A549 (cell line): ENCODE measurements at regions not wholly inside any gene's neighbourhood (a gene's known extent, or its start where the extent isn't known, plus 50 kb on each side); places are given as distances from the start of the nearest gene placed in this dataset.

Source experiments
- ATAC-seq, 2 experiments: fragments of 200-7000 bp in 1 of 2; fragments of >200 bp in 1 of 2; cut with Nextera tagmentation in 1 of 2; cut with Tn5 transposase in 1 of 2; 3 replicates each; pipeline versions ENCODE4 v1.8.0 to v1.9.1; 2018 to 2020; ENCODE audit warnings: mild to moderate bottlenecking in 1 of 2, moderate library complexity in 1 of 2
- CTCF ChIA-PET: fragments of 300-600 bp; sonication (Branson Sonifier 250); formaldehyde crosslinking; extraction: SDS; loops from one replicate; lab custom pipeline; 2021; ENCODE audit warnings: antibody characterized with exemption, inconsistent platforms; lab: Yijun Ruan, JAX
- POLR2A ChIA-PET: fragments of 350-600 bp; formaldehyde crosslinking; extraction: SDS; loops from one replicate; lab custom pipeline; 2021; ENCODE audit warnings: antibody characterized with exemption, inconsistent platforms; lab: Yijun Ruan, JAX
- DNase-seq, 2 experiments: peaks; one replicate each; pipeline versions ENCODE4 v3.0.0 to v3.0.0-alpha.2; 2011 to 2016; ENCODE audit warnings: low read depth in 1 of 2, low spot score in 1 of 2
- FAIRE-seq: peaks from 2 replicates; lab custom pipeline; 2011; peaks lifted over from hg19 to GRCh38; lab: Jason Lieb, UNC
- H3K27ac ChIP-seq, 2 experiments: fragments of >200 bp; sonication (Bioruptor Twin); formaldehyde crosslinking; 3 replicates each; pipeline ENCODE4 v1.5.1; 2016 to 2017
- H3K4me1 ChIP-seq: fragments of >200 bp; sonication (Bioruptor Twin); formaldehyde crosslinking; 3 replicates; pipeline ENCODE4 v1.6.1; 2016
- H3K4me2 ChIP-seq: fragments of >200 bp; sonication (Bioruptor Twin); formaldehyde crosslinking; 3 replicates; pipeline ENCODE4 v1.6.1; 2016
- H3K4me3 ChIP-seq: fragments of >200 bp; sonication (Bioruptor Twin); formaldehyde crosslinking; 3 replicates; pipeline ENCODE4 v1.5.1; 2016
- H3K9me3 ChIP-seq: fragments of >200 bp; sonication (Bioruptor Twin); formaldehyde crosslinking; 3 replicates; pipeline ENCODE4 v1.6.1; 2016
- BHLHE40 ChIP-seq: IDR thresholded peaks from 2 replicates; pipeline ENCODE4 v1.6.1; 2012; ENCODE audit warnings: low read depth, low read length, inconsistent platforms
- CBX8 ChIP-seq: fragments of 200-600 bp; sonication (generic); IDR thresholded peaks from 2 replicates; pipeline ENCODE4 v1.6.1; 2016
- CEBPB ChIP-seq, 2 experiments: fragments of >200 bp in 1 of 2; sonication (Bioruptor Twin) in 1 of 2; formaldehyde crosslinking in 1 of 2; IDR thresholded peaks; 2 replicates each; pipeline ENCODE4 v1.6.1; 2012 to 2016
- CHD2 ChIP-seq: fragments of 150-350 bp; IDR thresholded peaks from 2 replicates; pipeline ENCODE4 v1.6.1; 2014; ENCODE audit warnings: low read length; ENCODE audit not compliant: partially characterized antibody
- EHF ChIP-seq: fragments of 250-450 bp; sonication (Bioruptor Pico); IDR thresholded peaks from 2 replicates; pipeline ENCODE4 v1.5.0; 2020; ENCODE audit warnings: mild to moderate bottlenecking
- EP300 ChIP-seq, 2 experiments: fragments of >200 bp; sonication (Bioruptor Twin); formaldehyde crosslinking; IDR thresholded peaks; 2 replicates in 1 of 2; 3 replicates in 1 of 2; pipeline ENCODE4 v1.6.1; 2016 to 2017
- FOXS1 ChIP-seq: fragments of 250-450 bp; sonication (Bioruptor Pico); IDR thresholded peaks from 2 replicates; pipeline ENCODE4 v1.5.0; 2020; ENCODE audit warnings: mild to moderate bottlenecking, moderate library complexity
- GATA3 ChIP-seq: IDR thresholded peaks from 2 replicates; pipeline ENCODE4 v1.6.1; 2012; ENCODE audit warnings: borderline replicate concordance
- HDAC2 ChIP-seq: fragments of 200-600 bp; sonication (generic); IDR thresholded peaks from 2 replicates; pipeline ENCODE4 v1.6.1; 2016
- HEYL ChIP-seq: fragments of 250-450 bp; sonication (Bioruptor Pico); IDR thresholded peaks from 2 replicates; pipeline ENCODE4 v1.8.0; 2021; ENCODE audit warnings: mild to moderate bottlenecking, moderate library complexity
- HOXA7 ChIP-seq: fragments of 250-450 bp; sonication (Bioruptor Pico); IDR thresholded peaks from 2 replicates; pipeline ENCODE4 v1.5.0; 2020; ENCODE audit warnings: mild to moderate bottlenecking, moderate library complexity
- HOXB13 ChIP-seq: fragments of 250-450 bp; sonication (Bioruptor Pico); IDR thresholded peaks from 2 replicates; pipeline ENCODE4 v1.5.0; 2020; ENCODE audit warnings: low read depth, mild to moderate bottlenecking, moderate library complexity
- HOXB5 ChIP-seq: fragments of 250-450 bp; sonication (Bioruptor Pico); IDR thresholded peaks from 2 replicates; pipeline ENCODE4 v1.5.0; 2020; ENCODE audit warnings: mild to moderate bottlenecking, moderate library complexity
- MAFK ChIP-seq: fragments of 450-650 bp; IDR thresholded peaks from 2 replicates; pipeline ENCODE4 v1.6.1; 2014; ENCODE audit not compliant: partially characterized antibody
- MYC ChIP-seq: IDR thresholded peaks from 2 replicates; pipeline ENCODE4 v1.6.1; 2012; ENCODE audit warnings: mild to moderate bottlenecking, inconsistent platforms, low read length, improper control_type of control experiment, borderline replicate concordance
- NPAS2 ChIP-seq: fragments of 250-450 bp; sonication (Bioruptor Pico); IDR thresholded peaks from 2 replicates; pipeline ENCODE4 v1.8.0; 2022; ENCODE audit warnings: mild to moderate bottlenecking, moderate library complexity, borderline replicate concordance
- NR3C1 ChIP-seq: fragments of >200 bp; sonication (Bioruptor Twin); formaldehyde crosslinking; IDR thresholded peaks from 3 replicates; pipeline ENCODE4 v1.6.1; 2017
- PHF8 ChIP-seq: fragments of 200-600 bp; sonication (generic); IDR thresholded peaks from 2 replicates; pipeline ENCODE4 v1.6.1; 2016; ENCODE audit warnings: low read depth, mild to moderate bottlenecking, antibody characterized with exemption, moderate library complexity, borderline replicate concordance
- POLR2AphosphoS2 ChIP-seq: conservative IDR thresholded peaks from 2 replicates; pipeline ENCODE4 v1.6.1; 2012; ENCODE audit warnings: low read length, improper control_type of control experiment, inconsistent platforms
- RCOR1 ChIP-seq: fragments of 150-350 bp; IDR thresholded peaks from 2 replicates; pipeline ENCODE4 v1.6.1; 2014; ENCODE audit warnings: antibody characterized with exemption, low read length, low read depth
- SREBF2 ChIP-seq: fragments of 450-650 bp; IDR thresholded peaks from 2 replicates; pipeline ENCODE4 v1.6.1; 2014; ENCODE audit warnings: mild to moderate bottlenecking, moderate library complexity
- ZFP36 ChIP-seq: fragments of 450-650 bp; IDR thresholded peaks from 2 replicates; pipeline ENCODE4 v1.6.1; 2014; ENCODE audit warnings: borderline replicate concordance; ENCODE audit not compliant: partially characterized antibody
- ZNF302 ChIP-seq: fragments of 250-450 bp; sonication (Bioruptor Pico); IDR thresholded peaks from 2 replicates; pipeline ENCODE4 v1.9.0; 2021; ENCODE audit warnings: inconsistent platforms, mild to moderate bottlenecking, moderate library complexity
- ZSCAN20 ChIP-seq: fragments of 250-450 bp; sonication (Bioruptor Pico); IDR thresholded peaks from 2 replicates; pipeline ENCODE4 v1.8.0; 2022; ENCODE audit warnings: mild to moderate bottlenecking, moderate library complexity
- WGBS: methylation state at CpG from one replicate; pipeline ENCODE4 v1.1.6; 2017; ENCODE audit errors: missing lambda C conversion rate; 5-methylcytosine and 5-hydroxymethylcytosine counted together
- TF ChIP-seq, protein P1 (sequence below): fragments of 250-450 bp; sonication (Bioruptor Pico); IDR thresholded peaks from 2 replicates; pipeline ENCODE4 v1.5.0; 2020; ENCODE audit warnings: low read depth, mild to moderate bottlenecking, moderate library complexity
- TF ChIP-seq, protein P2 (sequence below): fragments of >200 bp; sonication (Bioruptor Twin); formaldehyde crosslinking; IDR thresholded peaks from 3 replicates; pipeline ENCODE4 v1.6.1; 2016
- TF ChIP-seq, protein P3 (sequence below): fragments of >200 bp; sonication (Bioruptor Twin); formaldehyde crosslinking; IDR thresholded peaks from 2 replicates; pipeline ENCODE4 v1.6.1; 2016
- TF ChIP-seq, protein P4 (sequence below): IDR thresholded peaks from 2 replicates; pipeline ENCODE4 v1.6.1; 2012
- TF ChIP-seq, protein P5 (sequence below): fragments of 150-350 bp; IDR thresholded peaks from 2 replicates; pipeline ENCODE4 v1.6.1; 2014; ENCODE audit warnings: low read depth, mild to moderate bottlenecking, low read length
- TF ChIP-seq, protein P6 (sequence below): fragments of >200 bp; sonication (Bioruptor Twin); formaldehyde crosslinking; IDR thresholded peaks from 3 replicates; pipeline ENCODE4 v1.5.1; 2016
- TF ChIP-seq, protein P7 (sequence below): fragments of 250-450 bp; sonication (Bioruptor Pico); IDR thresholded peaks from 2 replicates; pipeline ENCODE4 v1.5.0; 2021; ENCODE audit warnings: mild to moderate bottlenecking, moderate library complexity, borderline replicate concordance

DNA sequence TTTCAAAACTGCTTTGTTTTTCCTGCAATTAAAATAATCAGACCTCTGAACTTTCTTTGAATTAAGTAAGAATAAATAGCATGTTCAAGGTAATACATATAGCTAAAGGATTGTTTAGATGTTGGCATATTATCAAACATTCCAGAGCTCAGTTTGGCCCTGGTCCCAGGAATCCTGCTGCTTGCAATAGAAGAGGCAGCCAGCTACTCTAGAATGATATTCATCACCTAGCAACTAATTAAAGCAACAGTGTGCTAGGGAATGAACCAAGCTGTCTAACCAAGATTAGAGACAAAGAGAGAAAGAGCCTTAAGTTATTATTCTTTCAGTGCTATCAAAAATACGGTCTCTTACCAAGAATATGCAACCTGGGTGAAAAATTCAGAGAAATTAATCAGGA, 460.9 kb downstream of the GABRG1 start:
- 0% methylated on average over 1 of the region's 1 CpG for WGBS
- TF ChIP-seq HOXA7 (CRISPR knock-in tag), result no peak
- no peak for TF ChIP-seq NPAS2
- no peak for TF ChIP-seq NR3C1
- TF ChIP-seq EP300 (IDR thresholded peaks at IDR 0.05), result no peak
- TF ChIP-seq, protein P1, sequence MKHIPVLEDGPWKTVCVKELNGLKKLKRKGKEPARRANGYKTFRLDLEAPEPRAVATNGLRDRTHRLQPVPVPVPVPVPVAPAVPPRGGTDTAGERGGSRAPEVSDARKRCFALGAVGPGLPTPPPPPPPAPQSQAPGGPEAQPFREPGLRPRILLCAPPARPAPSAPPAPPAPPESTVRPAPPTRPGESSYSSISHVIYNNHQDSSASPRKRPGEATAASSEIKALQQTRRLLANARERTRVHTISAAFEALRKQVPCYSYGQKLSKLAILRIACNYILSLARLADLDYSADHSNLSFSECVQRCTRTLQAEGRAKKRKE (CRISPR knock-in tag), result no peak
- no peak for TF ChIP-seq SREBF2
- TF ChIP-seq CHD2, result no peak
- TF ChIP-seq CBX8, result no peak
- TF ChIP-seq, protein P2, sequence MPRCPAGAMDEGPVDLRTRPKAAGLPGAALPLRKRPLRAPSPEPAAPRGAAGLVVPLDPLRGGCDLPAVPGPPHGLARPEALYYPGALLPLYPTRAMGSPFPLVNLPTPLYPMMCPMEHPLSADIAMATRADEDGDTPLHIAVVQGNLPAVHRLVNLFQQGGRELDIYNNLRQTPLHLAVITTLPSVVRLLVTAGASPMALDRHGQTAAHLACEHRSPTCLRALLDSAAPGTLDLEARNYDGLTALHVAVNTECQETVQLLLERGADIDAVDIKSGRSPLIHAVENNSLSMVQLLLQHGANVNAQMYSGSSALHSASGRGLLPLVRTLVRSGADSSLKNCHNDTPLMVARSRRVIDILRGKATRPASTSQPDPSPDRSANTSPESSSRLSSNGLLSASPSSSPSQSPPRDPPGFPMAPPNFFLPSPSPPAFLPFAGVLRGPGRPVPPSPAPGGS, result no peak
- TF ChIP-seq, protein P3, sequence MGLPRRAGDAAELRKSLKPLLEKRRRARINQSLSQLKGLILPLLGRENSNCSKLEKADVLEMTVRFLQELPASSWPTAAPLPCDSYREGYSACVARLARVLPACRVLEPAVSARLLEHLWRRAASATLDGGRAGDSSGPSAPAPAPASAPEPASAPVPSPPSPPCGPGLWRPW, result no peak
- no peak for TF ChIP-seq BHLHE40
- no peak for TF ChIP-seq MYC
- no peak for TF ChIP-seq HDAC2
- no peak for TF ChIP-seq RCOR1
- Histone ChIP-seq H3K4me3 (no peak overlapping the region), H3K27ac (no peak overlapping the region), H3K4me1 (no peaks in the 10 kb centered on the region), H3K9me3 (no peaks in the 10 kb centered on the region), H3K4me2 (no peak overlapping the region)
- ATAC-seq, result no peak
- ChIA-PET POLR2A (no interaction called here), CTCF (no interaction called here)
- FAIRE-seq, result no peak
- no peak for DNase-seq

DNA sequence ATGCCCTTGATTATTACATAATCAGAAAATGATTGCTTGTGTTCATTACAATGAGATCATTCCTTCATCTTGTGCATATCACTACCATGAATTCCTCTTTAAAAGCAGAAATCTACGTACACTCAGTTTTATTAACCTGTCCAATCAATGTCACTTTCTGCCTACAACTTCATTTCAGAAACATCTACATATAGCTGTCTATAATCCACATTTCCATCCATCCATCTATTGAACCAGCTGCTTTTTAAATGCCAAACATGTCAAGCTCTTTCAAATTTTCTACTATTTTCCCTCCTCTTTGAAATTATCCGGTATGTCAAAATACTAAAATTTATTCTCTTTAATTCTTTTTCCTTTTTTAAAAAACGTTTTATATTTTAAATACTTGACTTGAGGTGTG, 462.0 kb downstream of the GABRG1 start:
- no peak for DNase-seq
- H3K4me2 ChIP-seq, result no peak overlapping the region
- no peak for ATAC-seq
- WGBS, result 30% methylated on average over 3 of the region's 3 CpGs
- no peaks in the 10 kb centered on the region for H3K9me3 ChIP-seq
- POLR2A ChIA-PET, result no interaction called here
- no peak overlapping the region for H3K4me3 ChIP-seq
- no peaks in the 10 kb centered on the region for H3K4me1 ChIP-seq
- FAIRE-seq, result no peak
- TF ChIP-seq, protein P4, sequence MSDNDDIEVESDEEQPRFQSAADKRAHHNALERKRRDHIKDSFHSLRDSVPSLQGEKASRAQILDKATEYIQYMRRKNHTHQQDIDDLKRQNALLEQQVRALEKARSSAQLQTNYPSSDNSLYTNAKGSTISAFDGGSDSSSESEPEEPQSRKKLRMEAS, result no peak
- TF ChIP-seq, protein P5, sequence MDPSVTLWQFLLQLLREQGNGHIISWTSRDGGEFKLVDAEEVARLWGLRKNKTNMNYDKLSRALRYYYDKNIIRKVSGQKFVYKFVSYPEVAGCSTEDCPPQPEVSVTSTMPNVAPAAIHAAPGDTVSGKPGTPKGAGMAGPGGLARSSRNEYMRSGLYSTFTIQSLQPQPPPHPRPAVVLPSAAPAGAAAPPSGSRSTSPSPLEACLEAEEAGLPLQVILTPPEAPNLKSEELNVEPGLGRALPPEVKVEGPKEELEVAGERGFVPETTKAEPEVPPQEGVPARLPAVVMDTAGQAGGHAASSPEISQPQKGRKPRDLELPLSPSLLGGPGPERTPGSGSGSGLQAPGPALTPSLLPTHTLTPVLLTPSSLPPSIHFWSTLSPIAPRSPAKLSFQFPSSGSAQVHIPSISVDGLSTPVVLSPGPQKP, result no peak
- TF ChIP-seq HDAC2 (no peak), MAFK (no peak), GATA3 (no peak), PHF8 (no peak), ZNF302 (CRISPR knock-in tag) (no peak), POLR2AphosphoS2 (no peak)
- TF ChIP-seq, all 56 proteins: peak for 0
- no peak overlapping the region for H3K27ac ChIP-seq
- CTCF ChIA-PET, result no interaction called here

DNA sequence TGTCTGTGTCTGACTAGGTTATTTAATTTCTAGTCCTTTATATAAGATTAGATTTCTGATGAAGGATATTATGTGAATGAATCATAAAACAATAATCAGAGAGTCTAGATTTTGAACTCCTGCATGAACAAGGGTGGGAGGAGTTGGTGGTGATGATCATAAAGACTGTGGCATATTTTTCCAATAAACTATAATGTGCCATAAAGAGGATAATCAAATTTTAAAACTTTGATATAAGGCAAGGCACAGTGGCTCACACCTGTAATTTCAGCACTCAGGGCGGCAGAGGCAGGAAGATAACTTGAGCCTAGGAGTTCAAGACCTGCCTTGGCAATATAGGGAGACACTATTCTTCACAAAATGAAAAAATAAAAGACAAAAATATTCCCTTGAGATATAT, 473.3 kb downstream of the GABRG1 start:
- ChIA-PET POLR2A (no interaction called here), CTCF (no interaction called here)
- Histone ChIP-seq H3K27ac (no peak overlapping the region), H3K4me3 (no peak overlapping the region), H3K9me3 (no peaks in the 10 kb centered on the region), H3K4me1 (no peaks in the 10 kb centered on the region), H3K4me2 (no peak overlapping the region)
- ATAC-seq, result no peak
- no peak for DNase-seq
- WGBS, result 4% methylated on average over 1 of the region's 1 CpG
- no peak for FAIRE-seq
- TF ChIP-seq CEBPB (IDR thresholded peaks at IDR 0.05), result no peak
- TF ChIP-seq ZSCAN20 (CRISPR knock-in tag), result no peak
- no peak for TF ChIP-seq CHD2
- TF ChIP-seq, protein P6, sequence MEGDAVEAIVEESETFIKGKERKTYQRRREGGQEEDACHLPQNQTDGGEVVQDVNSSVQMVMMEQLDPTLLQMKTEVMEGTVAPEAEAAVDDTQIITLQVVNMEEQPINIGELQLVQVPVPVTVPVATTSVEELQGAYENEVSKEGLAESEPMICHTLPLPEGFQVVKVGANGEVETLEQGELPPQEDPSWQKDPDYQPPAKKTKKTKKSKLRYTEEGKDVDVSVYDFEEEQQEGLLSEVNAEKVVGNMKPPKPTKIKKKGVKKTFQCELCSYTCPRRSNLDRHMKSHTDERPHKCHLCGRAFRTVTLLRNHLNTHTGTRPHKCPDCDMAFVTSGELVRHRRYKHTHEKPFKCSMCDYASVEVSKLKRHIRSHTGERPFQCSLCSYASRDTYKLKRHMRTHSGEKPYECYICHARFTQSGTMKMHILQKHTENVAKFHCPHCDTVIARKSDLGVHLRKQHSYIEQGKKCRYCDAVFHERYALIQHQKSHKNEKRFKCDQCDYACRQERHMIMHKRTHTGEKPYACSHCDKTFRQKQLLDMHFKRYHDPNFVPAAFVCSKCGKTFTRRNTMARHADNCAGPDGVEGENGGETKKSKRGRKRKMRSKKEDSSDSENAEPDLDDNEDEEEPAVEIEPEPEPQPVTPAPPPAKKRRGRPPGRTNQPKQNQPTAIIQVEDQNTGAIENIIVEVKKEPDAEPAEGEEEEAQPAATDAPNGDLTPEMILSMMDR, result no peak
- no peak for TF ChIP-seq HOXB5 (CRISPR knock-in tag)
- no peak for TF ChIP-seq ZFP36
- TF ChIP-seq HEYL, result no peak
- no peak for TF ChIP-seq RCOR1
- TF ChIP-seq, protein P7, sequence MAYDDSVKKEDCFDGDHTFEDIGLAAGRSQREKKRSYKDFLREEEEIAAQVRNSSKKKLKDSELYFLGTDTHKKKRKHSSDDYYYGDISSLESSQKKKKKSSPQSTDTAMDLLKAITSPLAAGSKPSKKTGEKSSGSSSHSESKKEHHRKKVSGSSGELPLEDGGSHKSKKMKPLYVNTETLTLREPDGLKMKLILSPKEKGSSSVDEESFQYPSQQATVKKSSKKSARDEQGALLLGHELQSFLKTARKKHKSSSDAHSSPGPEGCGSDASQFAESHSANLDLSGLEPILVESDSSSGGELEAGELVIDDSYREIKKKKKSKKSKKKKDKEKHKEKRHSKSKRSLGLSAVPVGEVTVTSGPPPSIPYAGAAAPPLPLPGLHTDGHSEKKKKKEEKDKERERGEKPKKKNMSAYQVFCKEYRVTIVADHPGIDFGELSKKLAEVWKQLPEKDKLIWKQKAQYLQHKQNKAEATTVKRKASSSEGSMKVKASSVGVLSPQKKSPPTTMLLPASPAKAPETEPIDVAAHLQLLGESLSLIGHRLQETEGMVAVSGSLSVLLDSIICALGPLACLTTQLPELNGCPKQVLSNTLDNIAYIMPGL, result no peak
- no peak for TF ChIP-seq FOXS1 (CRISPR knock-in tag)
- no peak for TF ChIP-seq POLR2AphosphoS2
- no peak for TF ChIP-seq HOXB13 (CRISPR knock-in tag)
- no peak for TF ChIP-seq EHF (CRISPR knock-in tag)
